ENCODE measurements at regions not wholly inside any gene's neighbourhood (a gene's known extent, or its start where the extent isn't known, plus 50 kb on each side); places are given as distances from the start of the nearest gene placed in this dataset.

GRCh38 chr1:239222999-239223398 is 163.4 kb upstream of the CHRM3 start:
- Histone ChIP-seq H3K4me3 (no peak overlapping the region), H3K27ac (no peak overlapping the region), H3K4me1 (no peaks in the 10 kb centered on the region), H3K27me3 (no peaks in the 10 kb centered on the region), H3K36me3 (no peaks in the 10 kb centered on the region), H3K9me3 (peaks cover 0 to 3% (median 0%) of the 10 kb centered on the region in 4 donors)
- no peak for DNase-seq
- TF ChIP-seq POLR2A (IDR thresholded peaks at IDR 0.05), result no peak
- TF ChIP-seq, protein P1, sequence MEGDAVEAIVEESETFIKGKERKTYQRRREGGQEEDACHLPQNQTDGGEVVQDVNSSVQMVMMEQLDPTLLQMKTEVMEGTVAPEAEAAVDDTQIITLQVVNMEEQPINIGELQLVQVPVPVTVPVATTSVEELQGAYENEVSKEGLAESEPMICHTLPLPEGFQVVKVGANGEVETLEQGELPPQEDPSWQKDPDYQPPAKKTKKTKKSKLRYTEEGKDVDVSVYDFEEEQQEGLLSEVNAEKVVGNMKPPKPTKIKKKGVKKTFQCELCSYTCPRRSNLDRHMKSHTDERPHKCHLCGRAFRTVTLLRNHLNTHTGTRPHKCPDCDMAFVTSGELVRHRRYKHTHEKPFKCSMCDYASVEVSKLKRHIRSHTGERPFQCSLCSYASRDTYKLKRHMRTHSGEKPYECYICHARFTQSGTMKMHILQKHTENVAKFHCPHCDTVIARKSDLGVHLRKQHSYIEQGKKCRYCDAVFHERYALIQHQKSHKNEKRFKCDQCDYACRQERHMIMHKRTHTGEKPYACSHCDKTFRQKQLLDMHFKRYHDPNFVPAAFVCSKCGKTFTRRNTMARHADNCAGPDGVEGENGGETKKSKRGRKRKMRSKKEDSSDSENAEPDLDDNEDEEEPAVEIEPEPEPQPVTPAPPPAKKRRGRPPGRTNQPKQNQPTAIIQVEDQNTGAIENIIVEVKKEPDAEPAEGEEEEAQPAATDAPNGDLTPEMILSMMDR (IDR thresholded peaks at IDR 0.05), result no peak

- Histone ChIP-seq H3K4me1 (no peaks in the 10 kb centered on the region), H3K9me3 (peaks cover 0 to 3% (median 0%) of the 10 kb centered on the region in 4 donors), H3K36me3 (no peaks in the 10 kb centered on the region), H3K27ac (no peak overlapping the region), H3K27me3 (no peaks in the 10 kb centered on the region), H3K4me3 (no peak overlapping the region)
- TF ChIP-seq, protein P1 (IDR thresholded peaks at IDR 0.05), result no peak
- no peak for TF ChIP-seq POLR2A (IDR thresholded peaks at IDR 0.05)
- no peak for DNase-seq
Observed at GRCh38 chr1:239221656-239222055, 164.7 kb upstream of the CHRM3 start.

- no peak for DNase-seq
- TF ChIP-seq, protein P1 (IDR thresholded peaks at IDR 0.05), result no peak
- no peak for TF ChIP-seq POLR2A (IDR thresholded peaks at IDR 0.05)
- Histone ChIP-seq H3K9me3 (peaks cover 0 to 3% (median 0%) of the 10 kb centered on the region in 4 donors), H3K36me3 (no peaks in the 10 kb centered on the region), H3K27ac (no peak overlapping the region), H3K4me1 (no peaks in the 10 kb centered on the region), H3K27me3 (no peaks in the 10 kb centered on the region), H3K4me3 (no peak overlapping the region)
Observed at GRCh38 chr1:239219679-239220078, 166.7 kb upstream of the CHRM3 start.

DNA sequence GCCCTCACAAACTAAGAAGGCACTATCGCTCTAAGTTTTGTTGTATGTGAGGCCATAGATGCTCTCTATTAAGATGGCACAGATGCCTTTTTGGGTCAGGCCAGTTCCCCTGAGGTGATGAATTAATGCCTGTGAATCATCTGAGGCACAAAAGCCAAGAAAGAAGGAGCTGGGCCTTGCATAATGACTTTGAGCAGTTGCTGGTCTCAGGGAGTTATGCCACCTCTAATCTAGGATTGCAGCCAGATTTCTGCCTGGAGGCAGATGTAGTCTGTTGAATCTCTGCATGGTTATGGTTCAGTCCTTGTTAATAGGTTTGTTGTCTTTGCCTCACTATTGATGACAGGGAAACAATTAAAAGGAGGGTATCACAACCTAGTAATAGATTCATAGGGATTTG is 168.1 kb upstream of the CHRM3 start:
- Histone ChIP-seq H3K36me3 (no peaks in the 10 kb centered on the region), H3K4me3 (no peak overlapping the region), H3K4me1 (no peaks in the 10 kb centered on the region), H3K27ac (no peak overlapping the region), H3K27me3 (no peaks in the 10 kb centered on the region), H3K9me3 (peaks cover 0 to 3% (median 0%) of the 10 kb centered on the region in 4 donors)
- DNase-seq, result no peak
- TF ChIP-seq, protein P1 (IDR thresholded peaks at IDR 0.05), result no peak
- no peak for TF ChIP-seq POLR2A (IDR thresholded peaks at IDR 0.05)

DNA sequence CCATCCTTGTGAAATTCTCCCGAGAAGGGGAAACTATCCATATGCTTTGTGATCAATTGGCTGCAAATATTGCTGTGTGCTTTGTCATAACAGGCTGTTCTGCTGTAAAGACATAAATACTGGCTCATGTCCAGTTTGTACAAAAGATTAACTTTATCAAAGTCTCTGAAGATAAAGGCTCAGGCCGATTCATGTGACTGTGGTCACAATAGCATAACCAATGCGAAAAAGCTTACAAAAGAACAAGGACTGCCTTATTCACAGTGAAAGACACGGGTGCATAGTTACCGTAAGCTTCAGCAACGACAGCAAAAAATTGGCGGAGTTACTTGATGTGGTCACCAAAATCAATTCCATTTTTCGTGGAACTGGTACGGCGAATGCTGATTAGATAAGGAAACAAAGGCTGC is 173.6 kb upstream of the CHRM3 start:
- Histone ChIP-seq H3K36me3 (no peaks in the 10 kb centered on the region), H3K4me3 (peak overlapping the region in 1 of 4 donors; percentile 8), H3K9me3 (no peaks in the 10 kb centered on the region), H3K27ac (no peak overlapping the region), H3K4me1 (no peaks in the 10 kb centered on the region), H3K27me3 (no peaks in the 10 kb centered on the region)
- TF ChIP-seq POLR2A (IDR thresholded peaks at IDR 0.05), result no peak
- TF ChIP-seq, protein P1 (IDR thresholded peaks at IDR 0.05), result no peak
- DNase-seq, result no peak

- DNase-seq, result no peak
- H3K36me3 ChIP-seq, result no peaks in the 10 kb centered on the region
- no peaks in the 10 kb centered on the region for H3K9me3 ChIP-seq
- no peaks in the 10 kb centered on the region for H3K27me3 ChIP-seq
- no peaks in the 10 kb centered on the region for H3K4me1 ChIP-seq
- no peak overlapping the region for H3K27ac ChIP-seq
- TF ChIP-seq, protein P1 (IDR thresholded peaks at IDR 0.05), result no peak
- TF ChIP-seq POLR2A (IDR thresholded peaks at IDR 0.05), result no peak
- no peak overlapping the region for H3K4me3 ChIP-seq
Observed at GRCh38 chr1:239209591-239209990, 176.8 kb upstream of the CHRM3 start.
